HCT116 (cell line): ENCODE measurements at regions not wholly inside any gene's neighbourhood (a gene's known extent, or its start where the extent isn't known, plus 50 kb on each side); places are given as distances from the start of the nearest gene placed in this dataset.

Experiments
- ATAC-seq: fragments of 200-7000 bp; cut with Tn5 transposase; 2 replicates; pipeline ENCODE4 v1.9.1; 2020; ENCODE audit warnings: mild to moderate bottlenecking, moderate library complexity
- BruUV-seq: library from RNA; stranded (reverse); fragments of 400-500 nt; replicated peaks from 2 replicates; lab custom pipeline; 2021; lab: Mats Ljungman, UMichigan
- CTCF ChIA-PET: fragments of 300-600 bp; sonication (Branson Sonifier 250); formaldehyde crosslinking; loops from one replicate; lab custom pipeline; 2021; ENCODE audit warnings: antibody characterized with exemption; lab: Charles Lee
- POLR2A ChIA-PET: fragments of 300-600, 350-600 bp; sonication (Branson Sonifier 250); formaldehyde crosslinking; loops from one replicate; lab custom pipeline; 2021; ENCODE audit warnings: antibody characterized with exemption; lab: Charles Lee
- RAD21 ChIA-PET, 2 experiments: fragments of 300-600 bp; sonication (Branson Sonifier 250); formaldehyde crosslinking; loops; one replicate each; lab custom pipeline; 2023; ENCODE audit warnings: low total read pairs in 2 of 2; ENCODE audit not compliant: uncharacterized antibody in 2 of 2, unreplicated experiment in 2 of 2, low non-redundant PET in 1 of 2; lab: Charles Lee
- DNase-seq: peaks from one replicate; pipeline ENCODE4 v3.0.0-alpha.2; 2010; ENCODE audit warnings: low read depth, low spot score
- H2AFZ ChIP-seq: fragments of 200-600 bp; shearing (Covaris generic), sonication (generic); 2 replicates; pipeline ENCODE4 v1.6.1; 2017; ENCODE audit warnings: low read depth, mixed run types, mixed read lengths, antibody characterized with exemption, low read length; ENCODE audit not compliant: poor library complexity, severe bottlenecking
- H3K27ac ChIP-seq: 2 replicates; pipeline ENCODE4 v1.5.1; 2012; ENCODE audit warnings: low read depth, low read length
- H3K27me3 ChIP-seq: fragments of 200-600 bp; sonication (generic); 2 replicates; pipeline ENCODE4 v1.6.1; 2016; ENCODE audit warnings: mixed run types, low read length, mixed read lengths; ENCODE audit not compliant: insufficient read depth
- H3K36me3 ChIP-seq, 2 experiments: fragments of 200-500 bp in 1 of 2; fragments of 200-600 bp in 1 of 2; sonication (Bioruptor generic) in 1 of 2; sonication (generic) in 1 of 2; 2 replicates each; pipeline versions ENCODE4 v1.5.1 to v1.6.1; 2014 to 2016; ENCODE audit warnings: low read length in 2 of 2, inconsistent platforms in 1 of 2, mixed read lengths in 1 of 2, mixed run types in 1 of 2; ENCODE audit not compliant: insufficient read depth in 2 of 2, control insufficient read depth in 1 of 2
- H3K4me1 ChIP-seq, 2 experiments: fragments of 200-600 bp in 1 of 2; sonication (generic) in 1 of 2; 2 replicates each; pipeline versions ENCODE4 v1.5.1 to v1.6.1; 2012 to 2017; ENCODE audit warnings: low read length in 2 of 2, inconsistent platforms in 1 of 2, mild to moderate bottlenecking in 1 of 2, mixed read lengths in 1 of 2, mixed run types in 1 of 2, moderate library complexity in 1 of 2; ENCODE audit not compliant: insufficient read depth in 2 of 2, control insufficient read depth in 1 of 2
- H3K4me2 ChIP-seq: fragments of 200-600 bp; sonication (generic); 2 replicates; pipeline ENCODE4 v1.6.1; 2017; ENCODE audit warnings: mixed run types, low read length, mixed read lengths
- H3K4me3 ChIP-seq, 2 experiments: fragments of 200-600 bp in 1 of 2; sonication (generic) in 1 of 2; replicated peaks in 1 of 2; 2 replicates each; pipeline ENCODE4 v1.5.1; 2011 to 2016; ENCODE audit warnings: low read length in 2 of 2, control low read depth in 1 of 2, low read depth in 1 of 2, mild to moderate bottlenecking in 1 of 2, mixed read lengths in 1 of 2, mixed run types in 1 of 2
- H3K79me2 ChIP-seq: fragments of 200-600 bp; sonication (generic); 2 replicates; pipeline ENCODE4 v1.6.1; 2017; ENCODE audit warnings: mild to moderate bottlenecking, mixed run types, low read length, moderate library complexity, mixed read lengths; ENCODE audit not compliant: insufficient read depth
- H3K9ac ChIP-seq: fragments of 200-600 bp; sonication (generic); 2 replicates; pipeline ENCODE4 v1.6.1; 2016; ENCODE audit warnings: low read length, mixed read lengths
- H3K9me2 ChIP-seq: fragments of 200-600 bp; sonication (generic), shearing (Covaris generic); 2 replicates; pipeline ENCODE4 v1.6.1; 2017; ENCODE audit warnings: mixed run types, mild to moderate bottlenecking, moderate library complexity; ENCODE audit not compliant: insufficient read depth
- H3K9me3 ChIP-seq, 2 experiments: fragments of 200-500 bp in 1 of 2; fragments of 200-600 bp in 1 of 2; sonication (Bioruptor generic) in 1 of 2; sonication (generic) in 1 of 2; 2 replicates each; pipeline ENCODE4 v1.6.1; 2014 to 2017; ENCODE audit warnings: low read length in 2 of 2, mixed read lengths in 2 of 2, inconsistent platforms in 1 of 2, low read depth in 1 of 2, mild to moderate bottlenecking in 1 of 2, mixed run types in 1 of 2, moderate library complexity in 1 of 2; ENCODE audit not compliant: control insufficient read depth in 1 of 2, insufficient read depth in 1 of 2
- H4K20me1 ChIP-seq: fragments of 200-600 bp; sonication (generic), shearing (Covaris generic); 2 replicates; pipeline ENCODE4 v1.6.1; 2017; ENCODE audit warnings: mixed run types, mild to moderate bottlenecking, moderate library complexity; ENCODE audit not compliant: insufficient read depth
- CEBPB ChIP-seq: IDR thresholded peaks from 2 replicates; pipeline ENCODE4 v1.6.1; 2012; ENCODE audit warnings: low read depth
- EGR1 ChIP-seq: IDR thresholded peaks from 2 replicates; pipeline ENCODE4 v1.6.1; 2012; ENCODE audit warnings: low read depth
- ELF1 ChIP-seq: IDR thresholded peaks from 2 replicates; pipeline ENCODE4 v1.6.1; 2012; ENCODE audit warnings: low read depth, borderline replicate concordance
- EZH2 ChIP-seq: fragments of 200-600 bp; sonication (generic); IDR thresholded peaks from 2 replicates; pipeline ENCODE4 v1.6.1; 2017; ENCODE audit warnings: antibody characterized with exemption, mixed run types
- EZH2phosphoT487 ChIP-seq: fragments of 200-600 bp; IDR thresholded peaks from 2 replicates; pipeline ENCODE4 v1.6.1; 2018; ENCODE audit warnings: antibody characterized with exemption, borderline replicate concordance
- FOSL1 ChIP-seq: IDR thresholded peaks from 2 replicates; pipeline ENCODE4 v1.6.1; 2012; ENCODE audit warnings: low read depth
- JUND ChIP-seq: IDR thresholded peaks from 2 replicates; pipeline ENCODE4 v1.6.1; 2012
- POLR2A ChIP-seq: IDR thresholded peaks from 2 replicates; pipeline ENCODE4 v1.7.0; 2011; ENCODE audit warnings: borderline replicate concordance; ENCODE audit not compliant: insufficient read depth, insufficient read length; ENCODE audit errors: extremely low read depth
- RAD21 ChIP-seq: IDR thresholded peaks from 2 replicates; pipeline ENCODE4 v1.6.1; 2012; ENCODE audit warnings: low read depth, mild to moderate bottlenecking
- SIN3A ChIP-seq: IDR thresholded peaks from 2 replicates; pipeline ENCODE4 v1.6.1; 2012; ENCODE audit warnings: low read depth
- SP1 ChIP-seq: IDR thresholded peaks from 2 replicates; pipeline ENCODE4 v1.6.1; 2012; ENCODE audit warnings: low read depth
- SRF ChIP-seq: IDR thresholded peaks from 2 replicates; pipeline ENCODE4 v1.6.1; 2012; ENCODE audit warnings: low read depth
- TCF7L2 ChIP-seq: IDR thresholded peaks from 2 replicates; pipeline ENCODE4 v1.7.0; 2011; ENCODE audit warnings: borderline replicate concordance, inconsistent platforms; ENCODE audit not compliant: insufficient read depth, insufficient read length; ENCODE audit errors: extremely low read depth
- YY1 ChIP-seq: IDR thresholded peaks from 2 replicates; pipeline ENCODE4 v1.6.1; 2011; ENCODE audit warnings: low read length, low read depth, moderate library complexity, mild to moderate bottlenecking; ENCODE audit not compliant: insufficient replicate concordance; ENCODE audit errors: extremely low read depth
- ZFX ChIP-seq: fragments of 450-650 bp; IDR thresholded peaks from 2 replicates; pipeline ENCODE4 v1.6.1; 2017
- ZNF274 ChIP-seq: fragments of 200-500 bp; sonication (Bioruptor generic); IDR thresholded peaks from 2 replicates; pipeline ENCODE4 v1.6.1; 2014; ENCODE audit warnings: mild to moderate bottlenecking, low read depth, low read length, inconsistent platforms
- intact Hi-C: fragments of 100-400 bp; cut with micrococcal nuclease; formaldehyde crosslinking; loops from 2 replicates; pipeline ENCODE4 v1.10.0; 2022
- TF ChIP-seq, protein P1 (sequence below): IDR thresholded peaks from 2 replicates; pipeline ENCODE4 v1.6.1; 2011; ENCODE audit warnings: mild to moderate bottlenecking, low read length, moderate library complexity; ENCODE audit not compliant: insufficient replicate concordance; ENCODE audit errors: extremely low read depth
- TF ChIP-seq, protein P2 (sequence below), 3 experiments: fragments of 200-600 bp in 1 of 3; sonication (generic) in 1 of 3; IDR thresholded peaks in 2 of 3; conservative IDR thresholded peaks in 1 of 3; 2 replicates each; pipeline ENCODE4 v1.5.1; 2012 to 2017; ENCODE audit warnings: low read depth in 2 of 3, low read length in 2 of 3, antibody characterized with exemption in 1 of 3, borderline replicate concordance in 1 of 3, control low read depth in 1 of 3, mild to moderate bottlenecking in 1 of 3, mixed read lengths in 1 of 3, mixed run types in 1 of 3, moderate library complexity in 1 of 3; ENCODE audit not compliant: insufficient read depth in 1 of 3

DNA sequence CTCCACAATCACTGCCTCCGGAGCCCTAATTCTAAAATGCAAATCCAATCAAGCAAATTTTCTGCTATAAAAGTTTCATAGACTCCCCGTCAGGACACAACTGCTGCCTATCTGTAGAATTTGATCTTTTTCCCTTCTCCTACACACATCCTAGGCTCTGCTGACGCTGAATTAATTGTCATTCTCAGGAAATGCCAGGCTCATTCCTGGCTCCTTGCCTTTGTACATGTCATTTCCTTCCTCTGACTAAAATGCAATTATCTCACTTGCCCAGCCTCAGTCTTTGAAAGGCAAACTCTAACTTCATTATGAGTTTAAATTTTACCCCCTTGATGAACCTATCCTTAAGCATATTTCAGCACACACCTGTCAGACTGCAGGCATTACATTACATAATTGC lies 844.9 kb upstream of the CRIM1 start:
- DNase-seq: no peak
- Histone ChIP-seq H3K27ac (no peak overlapping the region), H2AFZ (no peak overlapping the region), H3K79me2 (no peaks in the 10 kb centered on the region), H3K4me3 (no peak overlapping the region), H3K36me3 (no peaks in the 10 kb centered on the region), H3K27me3 (no peaks in the 10 kb centered on the region), H3K4me2 (no peak overlapping the region), H3K9me2 (no peaks in the 10 kb centered on the region), H3K9me3 (peaks cover 0 to 3% of the 10 kb centered on the region in 2 experiments; a peak in 1 of 4 replicates), H3K9ac (no peak overlapping the region), H3K4me1 (no peaks in the 10 kb centered on the region), H4K20me1 (no peaks in the 10 kb centered on the region)
- no peak for ATAC-seq
- no TSS peak for BruUV-seq
- TF ChIP-seq YY1 (no peak), ZNF274 (no peak), SRF (no peak), EZH2 (no peak), SIN3A (no peak), ELF1 (no peak), CEBPB (no peak), EZH2phosphoT487 (no peak), POLR2A (no peak), SP1 (no peak), TCF7L2 (no peak), RAD21 (no peak), JUND (no peak), ZFX (no peak), FOSL1 (no peak), EGR1 (no peak)
- TF ChIP-seq, protein P1, sequence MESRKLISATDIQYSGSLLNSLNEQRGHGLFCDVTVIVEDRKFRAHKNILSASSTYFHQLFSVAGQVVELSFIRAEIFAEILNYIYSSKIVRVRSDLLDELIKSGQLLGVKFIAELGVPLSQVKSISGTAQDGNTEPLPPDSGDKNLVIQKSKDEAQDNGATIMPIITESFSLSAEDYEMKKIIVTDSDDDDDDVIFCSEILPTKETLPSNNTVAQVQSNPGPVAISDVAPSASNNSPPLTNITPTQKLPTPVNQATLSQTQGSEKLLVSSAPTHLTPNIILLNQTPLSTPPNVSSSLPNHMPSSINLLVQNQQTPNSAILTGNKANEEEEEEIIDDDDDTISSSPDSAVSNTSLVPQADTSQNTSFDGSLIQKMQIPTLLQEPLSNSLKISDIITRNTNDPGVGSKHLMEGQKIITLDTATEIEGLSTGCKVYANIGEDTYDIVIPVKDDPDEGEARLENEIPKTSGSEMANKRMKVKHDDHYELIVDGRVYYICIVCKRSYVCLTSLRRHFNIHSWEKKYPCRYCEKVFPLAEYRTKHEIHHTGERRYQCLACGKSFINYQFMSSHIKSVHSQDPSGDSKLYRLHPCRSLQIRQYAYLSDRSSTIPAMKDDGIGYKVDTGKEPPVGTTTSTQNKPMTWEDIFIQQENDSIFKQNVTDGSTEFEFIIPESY: no peak
- TF ChIP-seq, protein P2, sequence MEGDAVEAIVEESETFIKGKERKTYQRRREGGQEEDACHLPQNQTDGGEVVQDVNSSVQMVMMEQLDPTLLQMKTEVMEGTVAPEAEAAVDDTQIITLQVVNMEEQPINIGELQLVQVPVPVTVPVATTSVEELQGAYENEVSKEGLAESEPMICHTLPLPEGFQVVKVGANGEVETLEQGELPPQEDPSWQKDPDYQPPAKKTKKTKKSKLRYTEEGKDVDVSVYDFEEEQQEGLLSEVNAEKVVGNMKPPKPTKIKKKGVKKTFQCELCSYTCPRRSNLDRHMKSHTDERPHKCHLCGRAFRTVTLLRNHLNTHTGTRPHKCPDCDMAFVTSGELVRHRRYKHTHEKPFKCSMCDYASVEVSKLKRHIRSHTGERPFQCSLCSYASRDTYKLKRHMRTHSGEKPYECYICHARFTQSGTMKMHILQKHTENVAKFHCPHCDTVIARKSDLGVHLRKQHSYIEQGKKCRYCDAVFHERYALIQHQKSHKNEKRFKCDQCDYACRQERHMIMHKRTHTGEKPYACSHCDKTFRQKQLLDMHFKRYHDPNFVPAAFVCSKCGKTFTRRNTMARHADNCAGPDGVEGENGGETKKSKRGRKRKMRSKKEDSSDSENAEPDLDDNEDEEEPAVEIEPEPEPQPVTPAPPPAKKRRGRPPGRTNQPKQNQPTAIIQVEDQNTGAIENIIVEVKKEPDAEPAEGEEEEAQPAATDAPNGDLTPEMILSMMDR (IDR thresholded peaks at IDR 0.05 in 2 of 3, conservative IDR thresholded peaks at IDR 0.05 in 1 of 3; ENCODE audit: borderline replicate concordance in 1 of 3, insufficient read depth in 1 of 3, low read depth in 2 of 3, low read length in 2 of 3): no peak
- CTCF ChIA-PET: no interaction called here
- RAD21 ChIA-PET: no interaction called here
- POLR2A ChIA-PET: no interaction called here
- intact Hi-C loops: no loop called here
